ENCODE measurements at regions not wholly inside any gene's neighbourhood (a gene's known extent, or its start where the extent isn't known, plus 50 kb on each side); places are given as distances from the start of the nearest gene placed in this dataset.

DNA sequence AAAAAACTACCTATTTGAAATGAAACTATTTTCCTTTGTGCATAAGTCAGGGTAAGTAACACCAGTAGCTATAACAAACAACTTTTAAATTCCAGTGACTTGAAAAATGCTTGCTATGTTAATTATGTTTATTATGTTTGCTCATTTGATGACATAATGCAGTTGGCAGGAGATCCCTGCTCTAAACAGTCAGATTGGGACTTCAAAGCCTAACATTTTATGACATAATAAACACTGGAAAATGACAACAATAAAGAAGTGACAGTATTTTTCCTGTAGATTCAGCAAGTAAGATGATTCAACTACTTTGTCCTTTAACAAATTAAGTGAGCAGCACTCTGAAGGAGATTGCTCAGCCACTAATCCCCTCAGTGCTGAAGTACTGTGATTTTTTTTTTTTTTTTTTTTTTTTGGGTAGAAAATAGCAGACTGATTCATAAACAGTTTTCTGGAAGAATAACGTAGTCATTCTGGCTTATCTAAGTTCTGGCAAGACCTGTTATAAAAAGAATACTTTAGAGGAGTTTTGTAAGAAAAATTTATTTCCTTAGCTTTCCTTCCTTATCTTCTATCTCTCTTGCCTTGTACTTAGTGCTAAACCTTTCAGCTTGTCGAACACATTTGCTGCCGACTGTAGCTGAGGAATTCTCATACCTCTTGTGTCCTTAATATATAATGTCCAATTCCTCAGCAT lies 207.2 kb downstream of the PTGER3 start:
- H2AFZ ChIP-seq (ENCODE audit: control insufficient read depth, low read depth, low read length), result no peak overlapping the region
- H3K4me3 ChIP-seq, result no peak overlapping the region
- no peak for DNase-seq (ENCODE audit: low read depth, low spot score)
- H3K4me2 ChIP-seq (ENCODE audit: control insufficient read depth, insufficient read depth), result no peak overlapping the region
- ATAC-seq, result no peak
- ChIA-PET SMC1A (ENCODE audit: uncharacterized antibody, unreplicated experiment) (no interaction called here), CTCF (interaction anchor here (0.6 kb wide), 1 partner anchor 141 kb away, joined by 3 read pairs; no protein-coding TSS in a partner anchor), POLR2A (no interaction called here), RAD21 (ENCODE audit: unreplicated experiment) (no interaction called here)
- H3K9me3 ChIP-seq (replicated peaks; ENCODE audit: control insufficient read depth, insufficient read depth, low read length), result no peaks in the 10 kb centered on the region
- H3K79me2 ChIP-seq (ENCODE audit: control insufficient read depth, insufficient read depth, low read length), result no peaks in the 10 kb centered on the region
- no peak for TF ChIP-seq JUNB (IDR thresholded peaks at IDR 0.05)
- TF ChIP-seq, protein P1, sequence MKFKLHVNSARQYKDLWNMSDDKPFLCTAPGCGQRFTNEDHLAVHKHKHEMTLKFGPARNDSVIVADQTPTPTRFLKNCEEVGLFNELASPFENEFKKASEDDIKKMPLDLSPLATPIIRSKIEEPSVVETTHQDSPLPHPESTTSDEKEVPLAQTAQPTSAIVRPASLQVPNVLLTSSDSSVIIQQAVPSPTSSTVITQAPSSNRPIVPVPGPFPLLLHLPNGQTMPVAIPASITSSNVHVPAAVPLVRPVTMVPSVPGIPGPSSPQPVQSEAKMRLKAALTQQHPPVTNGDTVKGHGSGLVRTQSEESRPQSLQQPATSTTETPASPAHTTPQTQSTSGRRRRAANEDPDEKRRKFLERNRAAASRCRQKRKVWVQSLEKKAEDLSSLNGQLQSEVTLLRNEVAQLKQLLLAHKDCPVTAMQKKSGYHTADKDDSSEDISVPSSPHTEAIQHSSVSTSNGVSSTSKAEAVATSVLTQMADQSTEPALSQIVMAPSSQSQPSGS (IDR thresholded peaks at IDR 0.05; ENCODE audit: low read length), result no peak
- intact Hi-C loops (cut with micrococcal nuclease; ENCODE audit: unreplicated experiment) (no loop called here), in situ Hi-C loops (cut with MboI) (no loop called here)
- no TSS peak for BruUV-seq (replicated peaks)
- no peak for FAIRE-seq
- no peaks in the 10 kb centered on the region for H3K27me3 ChIP-seq (replicated peaks in 1 of 2; ENCODE audit: control insufficient read depth in 2 of 2, insufficient read depth in 2 of 2, low read length in 1 of 2)
- no peaks in the 10 kb centered on the region for H3K36me3 ChIP-seq (ENCODE audit: control insufficient read depth in 2 of 2, insufficient read depth in 2 of 2, low read length in 1 of 2)
- H3K9ac ChIP-seq (ENCODE audit: control insufficient read depth, insufficient read depth, low read length), result no peak overlapping the region
- H4K20me1 ChIP-seq (ENCODE audit: control insufficient read depth, insufficient read depth), result no peaks in the 10 kb centered on the region
- WGBS (ENCODE audit: insufficient coverage, insufficient replicate concordance, low lambda C conversion rate, missing lambda C conversion rate), result 29% methylated on average over 3 of the region's 3 CpGs
- H3K4me1 ChIP-seq (ENCODE audit: control insufficient read depth, insufficient read depth, low read length), result no peaks in the 10 kb centered on the region
- H3K27ac ChIP-seq (ENCODE audit: control insufficient read depth, insufficient read depth), result no peak overlapping the region

DNA sequence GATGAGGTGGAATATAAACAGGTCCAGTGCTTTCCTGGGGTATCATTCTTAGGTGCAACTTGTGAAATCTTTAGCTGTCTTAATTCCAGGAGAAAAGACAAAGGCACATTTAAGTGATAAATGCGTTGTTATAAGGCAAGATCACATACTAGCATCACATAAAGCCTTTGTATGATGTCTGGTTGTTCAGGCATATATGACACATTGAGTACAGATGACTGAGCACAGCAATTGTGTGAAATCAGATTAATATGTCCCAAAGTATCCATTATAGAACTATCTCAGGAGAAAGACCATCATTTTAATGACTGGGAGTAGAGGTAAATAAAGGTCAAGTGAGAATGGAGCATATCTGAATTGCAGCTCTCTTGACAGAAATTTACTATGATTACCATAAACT lies 205.1 kb downstream of the PTGER3 start:
- ChIA-PET RAD21 (ENCODE audit: unreplicated experiment) (no interaction called here), POLR2A (no interaction called here), CTCF (no interaction called here), SMC1A (ENCODE audit: uncharacterized antibody, unreplicated experiment) (no interaction called here)
- no peaks in the 10 kb centered on the region for H3K9me3 ChIP-seq (replicated peaks; ENCODE audit: control insufficient read depth, insufficient read depth, low read length)
- in situ Hi-C loops (cut with MboI) (no loop called here), intact Hi-C loops (cut with micrococcal nuclease; ENCODE audit: unreplicated experiment) (no loop called here)
- no peak for ATAC-seq
- no peak overlapping the region for H3K4me2 ChIP-seq (ENCODE audit: control insufficient read depth, insufficient read depth)
- no peak overlapping the region for H3K27ac ChIP-seq (ENCODE audit: control insufficient read depth, insufficient read depth)
- H3K36me3 ChIP-seq (ENCODE audit: control insufficient read depth in 2 of 2, insufficient read depth in 2 of 2, low read length in 1 of 2), result no peaks in the 10 kb centered on the region
- WGBS (ENCODE audit: insufficient coverage, insufficient replicate concordance, low lambda C conversion rate, missing lambda C conversion rate), result 0% methylated on average over 1 of the region's 1 CpG
- no peak overlapping the region for H3K4me3 ChIP-seq
- no TSS peak for BruUV-seq (replicated peaks)
- H4K20me1 ChIP-seq (ENCODE audit: control insufficient read depth, insufficient read depth), result no peaks in the 10 kb centered on the region
- no peak for DNase-seq (ENCODE audit: low read depth, low spot score)
- no peak overlapping the region for H3K9ac ChIP-seq (ENCODE audit: control insufficient read depth, insufficient read depth, low read length)
- H3K27me3 ChIP-seq (replicated peaks in 1 of 2; ENCODE audit: control insufficient read depth in 2 of 2, insufficient read depth in 2 of 2, low read length in 1 of 2), result no peaks in the 10 kb centered on the region
- no peak overlapping the region for H2AFZ ChIP-seq (ENCODE audit: control insufficient read depth, low read depth, low read length)
- no peaks in the 10 kb centered on the region for H3K79me2 ChIP-seq (ENCODE audit: control insufficient read depth, insufficient read depth, low read length)
- H3K4me1 ChIP-seq (ENCODE audit: control insufficient read depth, insufficient read depth, low read length), result no peaks in the 10 kb centered on the region
- FAIRE-seq, result no peak
- TF ChIP-seq, protein P2, sequence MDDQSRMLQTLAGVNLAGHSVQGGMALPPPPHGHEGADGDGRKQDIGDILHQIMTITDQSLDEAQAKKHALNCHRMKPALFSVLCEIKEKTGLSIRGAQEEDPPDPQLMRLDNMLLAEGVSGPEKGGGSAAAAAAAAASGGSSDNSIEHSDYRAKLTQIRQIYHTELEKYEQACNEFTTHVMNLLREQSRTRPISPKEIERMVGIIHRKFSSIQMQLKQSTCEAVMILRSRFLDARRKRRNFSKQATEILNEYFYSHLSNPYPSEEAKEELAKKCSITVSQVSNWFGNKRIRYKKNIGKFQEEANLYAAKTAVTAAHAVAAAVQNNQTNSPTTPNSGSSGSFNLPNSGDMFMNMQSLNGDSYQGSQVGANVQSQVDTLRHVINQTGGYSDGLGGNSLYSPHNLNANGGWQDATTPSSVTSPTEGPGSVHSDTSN (IDR thresholded peaks at IDR 0.05; ENCODE audit: insufficient replicate concordance, low read depth, low read length), result no peak
- TF ChIP-seq SUZ12 (IDR thresholded peaks at IDR 0.05; ENCODE audit: unreplicated experiment) (no peak), NR2F1 (conservative IDR thresholded peaks at IDR 0.05) (no peak), RAD51 (IDR thresholded peaks at IDR 0.05) (no peak), JUND (IDR thresholded peaks at IDR 0.05; ENCODE audit: low read depth, low read length) (no peak), SMARCA5 (IDR thresholded peaks at IDR 0.05) (no peak), CREM (IDR thresholded peaks at IDR 0.05; ENCODE audit: low read depth) (no peak)
- TF ChIP-seq, protein P1 (IDR thresholded peaks at IDR 0.05; ENCODE audit: low read length), result no peak
- TF ChIP-seq, protein P3, sequence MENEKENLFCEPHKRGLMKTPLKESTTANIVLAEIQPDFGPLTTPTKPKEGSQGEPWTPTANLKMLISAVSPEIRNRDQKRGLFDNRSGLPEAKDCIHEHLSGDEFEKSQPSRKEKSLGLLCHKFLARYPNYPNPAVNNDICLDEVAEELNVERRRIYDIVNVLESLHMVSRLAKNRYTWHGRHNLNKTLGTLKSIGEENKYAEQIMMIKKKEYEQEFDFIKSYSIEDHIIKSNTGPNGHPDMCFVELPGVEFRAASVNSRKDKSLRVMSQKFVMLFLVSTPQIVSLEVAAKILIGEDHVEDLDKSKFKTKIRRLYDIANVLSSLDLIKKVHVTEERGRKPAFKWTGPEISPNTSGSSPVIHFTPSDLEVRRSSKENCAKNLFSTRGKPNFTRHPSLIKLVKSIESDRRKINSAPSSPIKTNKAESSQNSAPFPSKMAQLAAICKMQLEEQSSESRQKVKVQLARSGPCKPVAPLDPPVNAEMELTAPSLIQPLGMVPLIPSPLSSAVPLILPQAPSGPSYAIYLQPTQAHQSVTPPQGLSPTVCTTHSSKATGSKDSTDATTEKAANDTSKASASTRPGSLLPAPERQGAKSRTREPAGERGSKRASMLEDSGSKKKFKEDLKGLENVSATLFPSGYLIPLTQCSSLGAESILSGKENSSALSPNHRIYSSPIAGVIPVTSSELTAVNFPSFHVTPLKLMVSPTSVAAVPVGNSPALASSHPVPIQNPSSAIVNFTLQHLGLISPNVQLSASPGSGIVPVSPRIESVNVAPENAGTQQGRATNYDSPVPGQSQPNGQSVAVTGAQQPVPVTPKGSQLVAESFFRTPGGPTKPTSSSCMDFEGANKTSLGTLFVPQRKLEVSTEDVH (IDR thresholded peaks at IDR 0.05; ENCODE audit: low read depth, partially characterized antibody), result no peak

Data from GM12878 (cell line).